PC-3 (cell line): ENCODE measurements at regions not wholly inside any gene's neighbourhood (a gene's known extent, or its start where the extent isn't known, plus 50 kb on each side); places are given as distances from the start of the nearest gene placed in this dataset.

Source experiments
- EZH2 ChIP-seq: fragments of 300-600 bp; sonication (generic); IDR thresholded peaks from one replicate; pipeline ENCODE4 v1.6.1; 2017; ENCODE audit warnings: antibody characterized with exemption, mild to moderate bottlenecking, low read length; ENCODE audit not compliant: unreplicated experiment
- EZH2phosphoT487 ChIP-seq: fragments of 300-600 bp; sonication (generic); IDR thresholded peaks from 2 replicates; pipeline ENCODE4 v1.6.1; 2018; ENCODE audit warnings: mild to moderate bottlenecking, antibody characterized with exemption, low read length, borderline replicate concordance
- TF ChIP-seq, protein P1 (sequence below): fragments of 300-600 bp; sonication (generic); conservative IDR thresholded peaks from 2 replicates; pipeline ENCODE4 v1.5.1; 2017; ENCODE audit warnings: antibody characterized with exemption, low read depth, mild to moderate bottlenecking, low read length

DNA sequence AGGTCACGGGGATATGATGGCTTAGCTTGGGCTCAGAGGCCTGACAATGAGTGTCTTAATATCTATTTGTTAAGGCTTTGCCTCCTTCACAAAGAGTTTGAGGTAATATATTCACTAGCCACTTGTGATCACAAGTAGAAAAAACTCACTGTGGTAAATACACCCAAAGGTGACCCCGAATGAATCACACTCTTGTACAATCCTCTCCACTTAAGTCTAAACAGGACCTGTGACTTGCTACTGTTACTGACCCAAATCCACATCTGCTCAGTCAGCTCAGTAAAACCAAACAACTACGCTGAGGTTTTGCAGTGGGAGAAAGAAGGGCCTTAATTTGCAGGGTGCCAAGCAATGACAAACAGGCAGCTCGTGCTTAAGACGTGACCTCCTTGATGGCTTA, 223.8 kb upstream of the MAGEC2 start:
- TF ChIP-seq, protein P1, sequence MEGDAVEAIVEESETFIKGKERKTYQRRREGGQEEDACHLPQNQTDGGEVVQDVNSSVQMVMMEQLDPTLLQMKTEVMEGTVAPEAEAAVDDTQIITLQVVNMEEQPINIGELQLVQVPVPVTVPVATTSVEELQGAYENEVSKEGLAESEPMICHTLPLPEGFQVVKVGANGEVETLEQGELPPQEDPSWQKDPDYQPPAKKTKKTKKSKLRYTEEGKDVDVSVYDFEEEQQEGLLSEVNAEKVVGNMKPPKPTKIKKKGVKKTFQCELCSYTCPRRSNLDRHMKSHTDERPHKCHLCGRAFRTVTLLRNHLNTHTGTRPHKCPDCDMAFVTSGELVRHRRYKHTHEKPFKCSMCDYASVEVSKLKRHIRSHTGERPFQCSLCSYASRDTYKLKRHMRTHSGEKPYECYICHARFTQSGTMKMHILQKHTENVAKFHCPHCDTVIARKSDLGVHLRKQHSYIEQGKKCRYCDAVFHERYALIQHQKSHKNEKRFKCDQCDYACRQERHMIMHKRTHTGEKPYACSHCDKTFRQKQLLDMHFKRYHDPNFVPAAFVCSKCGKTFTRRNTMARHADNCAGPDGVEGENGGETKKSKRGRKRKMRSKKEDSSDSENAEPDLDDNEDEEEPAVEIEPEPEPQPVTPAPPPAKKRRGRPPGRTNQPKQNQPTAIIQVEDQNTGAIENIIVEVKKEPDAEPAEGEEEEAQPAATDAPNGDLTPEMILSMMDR = no peak
- TF ChIP-seq EZH2phosphoT487 = no peak
- no peak for TF ChIP-seq EZH2
